Brain microvascular endothelial cell (primary cell): ENCODE measurements at regions not wholly inside any gene's neighbourhood (a gene's known extent, or its start where the extent isn't known, plus 50 kb on each side); places are given as distances from the start of the nearest gene placed in this dataset.

ENCODE experiments used
- DNase-seq: peaks from one replicate; pipeline ENCODE4 v3.0.0-alpha.2; 2020
- H3K27ac ChIP-seq: fragments of 250-450 bp; sonication (Bioruptor Pico); 2 replicates; pipeline ENCODE4 v1.5.1; 2020; ENCODE audit warnings: mild to moderate bottlenecking, moderate library complexity
- H3K27me3 ChIP-seq: fragments of 250-450 bp; sonication (Bioruptor Pico); replicated peaks from 2 replicates; pipeline ENCODE4 v1.5.1; 2020; ENCODE audit warnings: mild to moderate bottlenecking
- H3K36me3 ChIP-seq: fragments of 250-450 bp; sonication (Bioruptor Pico); replicated peaks from 2 replicates; pipeline ENCODE4 v1.5.1; 2020; ENCODE audit warnings: mild to moderate bottlenecking
- H3K4me3 ChIP-seq: 2 replicates; pipeline ENCODE4 v1.5.1; 2011; ENCODE audit warnings: low read depth, mild to moderate bottlenecking, control low read depth, low read length, moderate library complexity
- in situ Hi-C: cut with HindIII; loops from 2 replicates; pipeline ENCODE4 v1.10.0; 2017; ENCODE audit warnings: low sequenced_read_pairs, low pct_ligation_motif_present
- TF ChIP-seq, protein P1 (sequence below): IDR thresholded peaks from 2 replicates; pipeline ENCODE4 v1.5.1; 2011; ENCODE audit warnings: low read depth, mild to moderate bottlenecking, moderate library complexity, low read length, control low read depth, inconsistent platforms; ENCODE audit errors: missing control alignments

GRCh38 chr3:170712798-170713197 is 126.9 kb upstream of the SLC7A14 start:
- TF ChIP-seq, protein P1, sequence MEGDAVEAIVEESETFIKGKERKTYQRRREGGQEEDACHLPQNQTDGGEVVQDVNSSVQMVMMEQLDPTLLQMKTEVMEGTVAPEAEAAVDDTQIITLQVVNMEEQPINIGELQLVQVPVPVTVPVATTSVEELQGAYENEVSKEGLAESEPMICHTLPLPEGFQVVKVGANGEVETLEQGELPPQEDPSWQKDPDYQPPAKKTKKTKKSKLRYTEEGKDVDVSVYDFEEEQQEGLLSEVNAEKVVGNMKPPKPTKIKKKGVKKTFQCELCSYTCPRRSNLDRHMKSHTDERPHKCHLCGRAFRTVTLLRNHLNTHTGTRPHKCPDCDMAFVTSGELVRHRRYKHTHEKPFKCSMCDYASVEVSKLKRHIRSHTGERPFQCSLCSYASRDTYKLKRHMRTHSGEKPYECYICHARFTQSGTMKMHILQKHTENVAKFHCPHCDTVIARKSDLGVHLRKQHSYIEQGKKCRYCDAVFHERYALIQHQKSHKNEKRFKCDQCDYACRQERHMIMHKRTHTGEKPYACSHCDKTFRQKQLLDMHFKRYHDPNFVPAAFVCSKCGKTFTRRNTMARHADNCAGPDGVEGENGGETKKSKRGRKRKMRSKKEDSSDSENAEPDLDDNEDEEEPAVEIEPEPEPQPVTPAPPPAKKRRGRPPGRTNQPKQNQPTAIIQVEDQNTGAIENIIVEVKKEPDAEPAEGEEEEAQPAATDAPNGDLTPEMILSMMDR = no peak
- in situ Hi-C loops = no loop called here

DNA sequence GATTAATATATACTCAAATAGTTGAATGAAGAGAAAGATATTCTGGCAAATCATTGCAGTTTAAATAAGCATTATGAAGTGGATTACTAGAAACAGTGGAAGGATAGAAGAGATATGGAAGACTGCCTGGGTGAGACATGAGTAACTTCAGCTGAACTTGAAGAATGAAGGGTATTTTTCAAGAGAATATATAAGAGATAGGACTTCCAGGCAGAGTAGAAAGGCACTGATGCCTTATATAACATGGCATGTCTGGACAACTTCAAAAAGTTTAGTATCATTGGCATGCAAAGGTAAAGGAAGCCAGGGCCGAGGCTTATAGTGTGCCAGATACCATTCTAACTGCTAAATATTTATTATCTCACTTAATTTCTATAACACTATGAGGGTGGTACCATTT is 126.5 kb upstream of the SLC7A14 start:
- H3K4me3 ChIP-seq = no peak overlapping the region
- no peaks in the 10 kb centered on the region for H3K27me3 ChIP-seq
- peak overlapping the region; percentile 86 for H3K27ac ChIP-seq
- H3K36me3 ChIP-seq = no peaks in the 10 kb centered on the region
- in situ Hi-C loops = no loop called here
- DNase-seq = peak; percentile 23
- TF ChIP-seq, protein P1 = no peak

More at GRCh38 chr3:170712798-170713197, 126.9 kb upstream of the SLC7A14 start:
- no peaks in the 10 kb centered on the region for H3K27me3 ChIP-seq
- H3K27ac ChIP-seq = peak overlapping the region; percentile 86
- peak; percentile 38 for DNase-seq
- no peaks in the 10 kb centered on the region for H3K36me3 ChIP-seq
- H3K4me3 ChIP-seq = no peak overlapping the region

GRCh38 chr3:170711786-170712185 is 125.9 kb upstream of the SLC7A14 start:
- H3K27ac ChIP-seq = peak overlapping the region; percentile 86
- DNase-seq = no peak
- TF ChIP-seq, protein P1 = no peak
- H3K4me3 ChIP-seq = no peak overlapping the region
- no peaks in the 10 kb centered on the region for H3K36me3 ChIP-seq
- H3K27me3 ChIP-seq = no peaks in the 10 kb centered on the region
- in situ Hi-C loops = no loop called here

DNA sequence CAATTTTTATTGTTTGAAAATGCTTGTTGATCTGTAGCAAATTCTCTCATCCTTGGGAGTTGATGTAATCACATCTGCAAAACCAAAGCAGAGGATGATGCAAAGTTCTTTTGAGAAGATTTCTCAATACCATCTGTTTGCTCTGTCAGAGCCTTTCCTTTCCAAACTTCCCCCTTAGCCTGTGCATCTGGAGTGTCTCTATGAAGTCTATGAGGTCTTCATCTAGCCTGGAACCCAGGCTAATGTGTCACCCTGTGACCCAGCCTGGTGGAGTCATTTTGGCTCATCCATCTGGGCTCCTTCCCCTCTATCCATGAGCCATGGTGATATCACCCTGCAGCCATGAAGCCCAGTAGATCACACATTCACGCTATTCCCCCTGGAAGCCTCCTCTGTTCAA is 123.2 kb upstream of the SLC7A14 start:
- Histone ChIP-seq H3K27ac (peak overlapping the region; percentile 1), H3K36me3 (no peaks in the 10 kb centered on the region), H3K27me3 (no peaks in the 10 kb centered on the region), H3K4me3 (no peak overlapping the region)
- TF ChIP-seq, protein P1 = no peak
- in situ Hi-C loops = no loop called here
- peak; percentile 49 for DNase-seq

- H3K4me3 ChIP-seq = no peak overlapping the region
- no peak overlapping the region for H3K27ac ChIP-seq
- in situ Hi-C loops = no loop called here
- TF ChIP-seq, protein P1 = no peak
- no peak for DNase-seq
- H3K27me3 ChIP-seq = no peaks in the 10 kb centered on the region
- no peaks in the 10 kb centered on the region for H3K36me3 ChIP-seq
Observed at GRCh38 chr3:170707899-170708298, 122.0 kb upstream of the SLC7A14 start.

DNA sequence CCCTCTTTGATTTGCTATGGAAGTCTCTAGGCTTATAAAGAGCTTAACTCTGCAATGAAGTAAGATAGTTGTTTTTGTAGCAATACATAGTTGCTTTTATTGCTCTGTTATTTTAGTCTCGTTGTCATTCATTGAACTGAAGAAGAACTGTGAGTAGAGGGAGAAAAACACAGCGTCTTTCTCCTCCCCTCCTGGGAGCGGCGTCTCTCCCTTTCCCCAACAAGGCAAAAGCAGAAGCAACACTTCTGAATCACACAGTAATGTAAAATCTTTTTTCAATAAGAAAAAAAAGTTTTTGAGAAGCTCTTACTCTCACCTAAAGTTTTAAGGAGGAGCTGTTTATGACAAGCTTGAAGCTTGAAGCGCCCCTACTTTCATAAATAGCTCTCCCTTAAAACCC is 119.3 kb upstream of the SLC7A14 start:
- no peak for DNase-seq
- in situ Hi-C loops = no loop called here
- no peak overlapping the region for H3K27ac ChIP-seq

More for the DNA sequence above, 119.3 kb upstream of the SLC7A14 start:
- Histone ChIP-seq H3K36me3 (no peaks in the 10 kb centered on the region), H3K4me3 (no peak overlapping the region), H3K27me3 (no peaks in the 10 kb centered on the region)
- TF ChIP-seq, protein P1 = no peak
